ENCODE measurements at regions not wholly inside any gene's neighbourhood (a gene's known extent, or its start where the extent isn't known, plus 50 kb on each side); places are given as distances from the start of the nearest gene placed in this dataset.

- Histone ChIP-seq H2AFZ (ENCODE audit: low read depth, low read length, poor library complexity, severe bottlenecking) (no peak overlapping the region), H3K4me3 (replicated peaks in 1 of 2; ENCODE audit: low read depth in 1 of 2, low read length in 2 of 2) (no peak overlapping the region), H3K4me2 (ENCODE audit: low read length) (no peak overlapping the region), H3K27ac (ENCODE audit: low read depth, low read length) (no peak overlapping the region), H3K36me3 (ENCODE audit: control insufficient read depth in 1 of 2, insufficient read depth in 2 of 2, low read length in 2 of 2) (no peaks in the 10 kb centered on the region), H3K9me2 (ENCODE audit: insufficient read depth) (no peaks in the 10 kb centered on the region), H3K79me2 (ENCODE audit: insufficient read depth, low read length) (no peaks in the 10 kb centered on the region), H3K9me3 (ENCODE audit: control insufficient read depth in 1 of 2, insufficient read depth in 1 of 2, low read depth in 1 of 2, low read length in 2 of 2) (no peaks in the 10 kb centered on the region), H3K27me3 (ENCODE audit: insufficient read depth, low read length) (no peaks in the 10 kb centered on the region), H3K4me1 (ENCODE audit: control insufficient read depth in 1 of 2, insufficient read depth in 2 of 2, low read length in 2 of 2) (no peaks in the 10 kb centered on the region), H3K9ac (ENCODE audit: low read length) (no peak overlapping the region), H4K20me1 (ENCODE audit: insufficient read depth) (no peaks in the 10 kb centered on the region)
- CTCF ChIA-PET = no interaction called here
- POLR2A ChIA-PET = no interaction called here
- ATAC-seq (no peak), DNase-seq (ENCODE audit: low read depth, low spot score) (no peak)
- no TSS peak for BruUV-seq (replicated peaks)
- TF ChIP-seq TCF7L2 (IDR thresholded peaks at IDR 0.05; ENCODE audit: borderline replicate concordance, extremely low read depth, insufficient read depth, insufficient read length) (no peak), RAD21 (IDR thresholded peaks at IDR 0.05; ENCODE audit: low read depth) (no peak), CBX3 (IDR thresholded peaks at IDR 0.05; ENCODE audit: low read depth) (no peak), JUND (IDR thresholded peaks at IDR 0.05) (no peak), CEBPB (IDR thresholded peaks at IDR 0.05; ENCODE audit: low read depth) (no peak), ZFX (IDR thresholded peaks at IDR 0.05) (no peak)
- RAD21 ChIA-PET (ENCODE audit: low non-redundant PET in 1 of 2, low total read pairs in 2 of 2, uncharacterized antibody in 2 of 2, unreplicated experiment in 2 of 2) = no interaction called here
- intact Hi-C loops (cut with micrococcal nuclease) = no loop called here
Measured at GRCh38 chr5:82561797-82562196, 283.6 kb upstream of the RPS23 start.

GRCh38 chr5:82560969-82561368 is 282.8 kb upstream of the RPS23 start:
- Histone ChIP-seq H3K27me3 (ENCODE audit: insufficient read depth, low read length) (no peaks in the 10 kb centered on the region), H3K9me2 (ENCODE audit: insufficient read depth) (no peaks in the 10 kb centered on the region), H2AFZ (ENCODE audit: low read depth, low read length, poor library complexity, severe bottlenecking) (no peak overlapping the region), H3K79me2 (ENCODE audit: insufficient read depth, low read length) (no peaks in the 10 kb centered on the region), H3K27ac (ENCODE audit: low read depth, low read length) (no peak overlapping the region), H3K9ac (ENCODE audit: low read length) (no peak overlapping the region), H3K9me3 (ENCODE audit: control insufficient read depth in 1 of 2, insufficient read depth in 1 of 2, low read depth in 1 of 2, low read length in 2 of 2) (no peaks in the 10 kb centered on the region), H3K36me3 (ENCODE audit: control insufficient read depth in 1 of 2, insufficient read depth in 2 of 2, low read length in 2 of 2) (no peaks in the 10 kb centered on the region), H3K4me1 (ENCODE audit: control insufficient read depth in 1 of 2, insufficient read depth in 2 of 2, low read length in 2 of 2) (no peaks in the 10 kb centered on the region), H3K4me2 (ENCODE audit: low read length) (no peak overlapping the region), H3K4me3 (replicated peaks in 1 of 2; ENCODE audit: low read depth in 1 of 2, low read length in 2 of 2) (no peak overlapping the region), H4K20me1 (ENCODE audit: insufficient read depth) (no peaks in the 10 kb centered on the region)
- ChIA-PET CTCF (no interaction called here), POLR2A (no interaction called here), RAD21 (ENCODE audit: low non-redundant PET in 1 of 2, low total read pairs in 2 of 2, uncharacterized antibody in 2 of 2, unreplicated experiment in 2 of 2) (no interaction called here)
- no peak for ATAC-seq
- no TSS peak for BruUV-seq (replicated peaks)
- intact Hi-C loops (cut with micrococcal nuclease) = no loop called here
- no peak for DNase-seq (ENCODE audit: low read depth, low spot score)
- no peak for TF ChIP-seq RAD21 (IDR thresholded peaks at IDR 0.05; ENCODE audit: low read depth)
- no peak for TF ChIP-seq ZNF274 (IDR thresholded peaks at IDR 0.05; ENCODE audit: low read depth, low read length)
- no peak for TF ChIP-seq SIN3A (IDR thresholded peaks at IDR 0.05; ENCODE audit: low read depth)
- TF ChIP-seq SP1 (IDR thresholded peaks at IDR 0.05; ENCODE audit: low read depth) = no peak
- TF ChIP-seq TCF7L2 (IDR thresholded peaks at IDR 0.05; ENCODE audit: borderline replicate concordance, extremely low read depth, insufficient read depth, insufficient read length) = no peak
- TF ChIP-seq, protein P1, sequence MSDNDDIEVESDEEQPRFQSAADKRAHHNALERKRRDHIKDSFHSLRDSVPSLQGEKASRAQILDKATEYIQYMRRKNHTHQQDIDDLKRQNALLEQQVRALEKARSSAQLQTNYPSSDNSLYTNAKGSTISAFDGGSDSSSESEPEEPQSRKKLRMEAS (IDR thresholded peaks at IDR 0.05) = no peak
- no peak for TF ChIP-seq CTCF (IDR thresholded peaks at IDR 0.05 in 2 of 3, conservative IDR thresholded peaks at IDR 0.05 in 1 of 3; ENCODE audit: borderline replicate concordance in 1 of 3, insufficient read depth in 1 of 3, low read depth in 2 of 3, low read length in 2 of 3)
- TF ChIP-seq POLR2A (IDR thresholded peaks at IDR 0.05; ENCODE audit: borderline replicate concordance, extremely low read depth, insufficient read depth, insufficient read length) = no peak
- TF ChIP-seq EGR1 (IDR thresholded peaks at IDR 0.05; ENCODE audit: low read depth) = no peak
